Activated CD4-positive, alpha-beta T cell treated with anti-CD3 and anti-CD28 coated beads, Interleukin-2, amount 10 ng/mL, durations not matched to agents 24 days and 14 days (primary cell): ENCODE measurements at regions not wholly inside any gene's neighbourhood (a gene's known extent, or its start where the extent isn't known, plus 50 kb on each side); places are given as distances from the start of the nearest gene placed in this dataset.
"Not testable (repeated sequence)": the region's sequence is repeated elsewhere in the genome, so short reads cannot be mapped to it uniquely, and the experiment has no call there.

Source experiments
- DNase-seq: peaks from one replicate; pipeline ENCODE4 v3.0.0; 2022
- H3K27ac Mint-ChIP-seq: one replicate; pipeline ENCODE4 v1.8.0; 2022; ENCODE audit warnings: mild to moderate bottlenecking, mixed read lengths
- H3K27me3 Mint-ChIP-seq: one replicate; pipeline ENCODE4 v1.8.0; 2022; ENCODE audit warnings: mixed read lengths
- H3K36me3 Mint-ChIP-seq: one replicate; pipeline ENCODE4 v1.8.0; 2022; ENCODE audit warnings: low read depth, mild to moderate bottlenecking, mixed read lengths
- H3K4me1 Mint-ChIP-seq: one replicate; pipeline ENCODE4 v1.8.0; 2021; ENCODE audit warnings: mixed read lengths
- H3K4me3 Mint-ChIP-seq: one replicate; pipeline ENCODE4 v1.8.0; 2022; ENCODE audit warnings: mild to moderate bottlenecking, moderate library complexity, mixed read lengths
- H3K9me3 Mint-ChIP-seq: one replicate; pipeline ENCODE4 v1.8.0; 2021; ENCODE audit warnings: mixed read lengths
- intact Hi-C: fragments of 100-400 bp; cut with micrococcal nuclease; formaldehyde crosslinking; loops from one replicate; pipeline ENCODE4 v1.15.1; 2023

DNA sequence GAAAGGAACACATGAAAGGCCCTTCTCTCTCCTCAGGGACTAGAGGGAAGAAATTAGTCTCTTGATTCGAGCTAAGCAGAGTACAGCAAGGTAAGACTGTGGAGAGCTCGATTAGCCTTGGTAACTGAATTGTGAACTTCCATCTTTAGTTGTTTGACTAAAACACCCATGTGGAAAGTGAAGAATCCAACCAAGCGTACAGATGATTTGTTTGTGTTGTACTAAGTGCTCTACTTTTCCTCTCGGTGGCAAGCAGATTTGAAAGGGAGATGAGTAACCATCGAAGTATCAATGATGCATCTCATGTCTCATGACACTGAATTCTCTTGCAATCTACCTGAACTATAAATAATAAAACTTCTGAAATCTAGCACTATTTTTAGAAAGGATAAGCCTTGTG lies 80.7 kb downstream of the FZD1 start:
- no peaks in the 10 kb centered on the region for H3K9me3 Mint-ChIP-seq
- H3K36me3 Mint-ChIP-seq: no peaks in the 10 kb centered on the region
- no peaks in the 10 kb centered on the region for H3K4me1 Mint-ChIP-seq
- H3K4me3 Mint-ChIP-seq: no peak overlapping the region
- intact Hi-C loops: no loop called here
- no peaks in the 10 kb centered on the region for H3K27me3 Mint-ChIP-seq
- DNase-seq: no peak
- H3K27ac Mint-ChIP-seq: no peak overlapping the region

- Mint-ChIP-seq H3K9me3 (no peaks in the 10 kb centered on the region), H3K27ac (no peak overlapping the region), H3K4me1 (no peaks in the 10 kb centered on the region), H3K36me3 (no peaks in the 10 kb centered on the region), H3K4me3 (no peak overlapping the region), H3K27me3 (no peaks in the 10 kb centered on the region)
- intact Hi-C loops: no loop called here
- no peak for DNase-seq
Measured at GRCh38 chr7:91345449-91345848, 81.2 kb downstream of the FZD1 start.

DNA sequence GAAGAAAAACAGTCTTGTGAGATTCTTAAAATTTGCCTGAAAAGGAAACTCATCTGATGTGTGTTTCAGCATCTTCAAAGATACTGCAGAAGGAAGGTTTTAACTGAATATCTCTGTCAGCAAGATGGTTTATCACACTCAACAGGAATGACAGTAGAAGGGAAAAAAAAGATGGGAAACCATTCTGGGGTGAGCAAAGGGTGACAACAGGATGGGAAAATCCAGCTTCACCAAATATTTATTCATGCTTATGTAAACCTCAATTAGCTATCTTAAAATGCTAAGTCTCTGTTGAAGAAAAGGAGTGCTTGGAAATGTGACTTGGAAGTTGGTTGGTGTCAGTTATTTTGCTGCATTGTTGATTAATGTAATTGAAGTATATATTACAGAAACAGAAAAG lies 82.2 kb downstream of the FZD1 start:
- Mint-ChIP-seq H3K27me3 (no peaks in the 10 kb centered on the region), H3K9me3 (no peaks in the 10 kb centered on the region), H3K36me3 (no peaks in the 10 kb centered on the region), H3K27ac (no peak overlapping the region), H3K4me3 (no peak overlapping the region), H3K4me1 (no peaks in the 10 kb centered on the region)
- DNase-seq: no peak
- intact Hi-C loops: no loop called here

DNA sequence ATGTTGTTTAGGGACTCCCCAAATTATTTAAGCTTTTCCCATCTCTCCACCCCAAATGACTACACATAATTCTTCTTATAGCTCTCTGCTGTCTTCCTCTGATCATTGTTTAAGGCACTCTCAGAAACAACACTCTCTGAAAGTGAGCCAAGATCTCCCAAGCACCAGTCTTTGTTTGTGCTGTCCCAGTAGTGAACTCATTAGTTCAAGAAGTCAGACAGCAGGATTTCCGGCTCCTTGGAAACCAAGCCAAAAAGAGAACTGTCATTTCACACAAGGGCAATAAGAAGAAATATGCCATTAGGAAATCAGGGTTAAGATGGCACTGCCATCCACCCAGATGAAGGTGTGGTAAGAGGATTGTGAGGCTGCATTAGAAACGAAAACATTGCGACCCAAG lies 83.1 kb downstream of the FZD1 start:
- no peaks in the 10 kb centered on the region for H3K9me3 Mint-ChIP-seq
- no peaks in the 10 kb centered on the region for H3K27me3 Mint-ChIP-seq
- intact Hi-C loops: no loop called here
- H3K36me3 Mint-ChIP-seq: no peaks in the 10 kb centered on the region
- H3K4me3 Mint-ChIP-seq: no peak overlapping the region
- no peaks in the 10 kb centered on the region for H3K4me1 Mint-ChIP-seq
- DNase-seq: no peak
- no peak overlapping the region for H3K27ac Mint-ChIP-seq

DNA sequence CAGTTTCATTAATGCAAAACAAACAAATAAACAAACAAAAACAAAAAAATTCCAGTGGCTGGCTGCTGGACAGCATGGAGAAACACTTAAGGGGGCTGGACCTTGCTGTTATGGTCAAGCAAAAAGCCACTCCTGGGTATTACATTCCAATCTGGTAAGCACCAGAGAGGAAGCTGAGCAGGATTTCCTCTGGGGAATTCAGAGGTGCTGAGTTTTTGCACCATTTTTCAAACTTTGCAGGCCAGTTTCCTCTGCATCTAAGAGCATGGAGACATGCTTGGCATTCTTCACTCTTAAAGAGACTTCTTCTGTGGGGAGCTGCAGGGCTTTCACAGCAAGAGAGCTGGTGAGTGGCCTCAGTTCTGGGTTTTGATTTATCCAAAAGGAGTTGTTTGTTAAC lies 84.5 kb downstream of the FZD1 start:
- intact Hi-C loops: no loop called here
- Mint-ChIP-seq H3K4me3 (no peak overlapping the region), H3K9me3 (no peaks in the 10 kb centered on the region), H3K27me3 (no peaks in the 10 kb centered on the region), H3K36me3 (no peaks in the 10 kb centered on the region), H3K4me1 (no peaks in the 10 kb centered on the region), H3K27ac (no peak overlapping the region)
- no peak for DNase-seq

DNA sequence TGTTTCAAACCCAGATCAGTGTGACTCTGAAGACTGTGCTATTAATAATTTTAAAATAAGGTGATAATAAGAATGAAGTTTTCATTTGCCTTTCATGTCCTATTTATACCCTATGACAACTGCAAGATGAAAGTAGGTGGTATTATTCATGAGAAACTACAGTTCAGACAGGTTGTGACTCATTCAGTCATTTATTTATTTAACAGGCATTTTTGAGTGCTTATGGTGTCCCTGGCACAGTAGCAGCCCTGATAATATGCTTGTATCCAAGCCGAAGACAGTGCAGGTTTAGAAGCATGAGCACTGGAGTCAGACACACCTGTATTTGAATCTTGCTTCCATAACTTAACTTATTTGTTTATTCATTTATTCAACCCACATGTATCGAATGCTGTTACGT lies 87.1 kb downstream of the FZD1 start:
- H3K36me3 Mint-ChIP-seq: no peaks in the 10 kb centered on the region
- intact Hi-C loops: no loop called here
- H3K27me3 Mint-ChIP-seq: no peaks in the 10 kb centered on the region
- no peak for DNase-seq
- H3K4me3 Mint-ChIP-seq: no peak overlapping the region
- H3K4me1 Mint-ChIP-seq: no peaks in the 10 kb centered on the region
- no peak overlapping the region for H3K27ac Mint-ChIP-seq
- no peaks in the 10 kb centered on the region for H3K9me3 Mint-ChIP-seq

DNA sequence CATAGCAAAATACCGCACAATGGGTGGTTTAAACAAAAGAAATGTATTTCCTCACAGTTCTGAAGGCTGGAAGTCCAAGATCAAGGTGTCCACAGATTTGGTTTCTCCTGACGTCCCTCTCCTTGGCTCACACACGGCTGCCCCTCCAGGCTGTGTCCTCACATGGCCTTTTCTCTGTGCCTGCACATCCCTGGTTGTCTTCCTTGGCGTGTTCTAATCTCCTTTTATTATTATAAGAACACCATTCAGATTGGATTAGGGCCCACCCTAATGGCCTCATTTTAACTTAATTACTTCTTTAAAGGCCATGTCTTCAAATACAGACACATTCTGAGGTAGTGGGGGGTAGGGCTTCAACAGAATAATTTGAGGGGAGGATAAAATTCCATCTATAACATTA lies 87.9 kb downstream of the FZD1 start:
- H3K9me3 Mint-ChIP-seq: no peaks in the 10 kb centered on the region
- intact Hi-C loops: no loop called here

DNA sequence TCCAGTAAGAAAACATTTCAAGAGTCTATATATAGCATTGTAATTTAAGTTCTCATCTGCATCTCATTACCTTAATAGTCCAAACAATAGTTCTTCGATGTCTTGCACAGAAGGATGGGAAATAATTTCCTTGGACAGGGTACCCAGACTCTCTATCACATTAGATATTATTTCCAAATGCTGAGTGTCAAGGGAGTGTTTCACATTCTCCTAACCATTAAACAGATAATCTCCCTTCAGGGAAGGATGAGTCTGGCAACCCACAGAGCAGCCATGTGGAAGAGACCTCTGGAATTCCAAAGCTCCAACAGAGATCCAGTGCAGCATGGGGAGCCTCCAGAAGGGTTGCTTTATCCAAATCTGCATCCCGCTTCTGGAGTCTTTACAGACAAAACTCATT lies 89.6 kb downstream of the FZD1 start:
- no peaks in the 10 kb centered on the region for H3K9me3 Mint-ChIP-seq
- H3K4me3 Mint-ChIP-seq: no peak overlapping the region
- DNase-seq: no peak
- H3K27me3 Mint-ChIP-seq: no peaks in the 10 kb centered on the region
- intact Hi-C loops: no loop called here
- H3K4me1 Mint-ChIP-seq: no peaks in the 10 kb centered on the region
- no peaks in the 10 kb centered on the region for H3K36me3 Mint-ChIP-seq
- H3K27ac Mint-ChIP-seq: no peak overlapping the region

More for the DNA sequence above, 87.9 kb downstream of the FZD1 start:
- H3K36me3 Mint-ChIP-seq: no peaks in the 10 kb centered on the region
- no peak overlapping the region for H3K27ac Mint-ChIP-seq
- no peak overlapping the region for H3K4me3 Mint-ChIP-seq
- DNase-seq: no peak
- no peaks in the 10 kb centered on the region for H3K27me3 Mint-ChIP-seq
- H3K4me1 Mint-ChIP-seq: no peaks in the 10 kb centered on the region

GRCh38 chr7:91355695-91356435 lies 91.6 kb downstream of the FZD1 start:
- Mint-ChIP-seq H3K4me1 (no peaks in the 10 kb centered on the region), H3K4me3 (no peak overlapping the region), H3K27ac (no peak overlapping the region), H3K9me3 (no peaks in the 10 kb centered on the region), H3K36me3 (no peaks in the 10 kb centered on the region), H3K27me3 (no peaks in the 10 kb centered on the region)
- DNase-seq: no peak
- intact Hi-C loops: no loop called here

DNA sequence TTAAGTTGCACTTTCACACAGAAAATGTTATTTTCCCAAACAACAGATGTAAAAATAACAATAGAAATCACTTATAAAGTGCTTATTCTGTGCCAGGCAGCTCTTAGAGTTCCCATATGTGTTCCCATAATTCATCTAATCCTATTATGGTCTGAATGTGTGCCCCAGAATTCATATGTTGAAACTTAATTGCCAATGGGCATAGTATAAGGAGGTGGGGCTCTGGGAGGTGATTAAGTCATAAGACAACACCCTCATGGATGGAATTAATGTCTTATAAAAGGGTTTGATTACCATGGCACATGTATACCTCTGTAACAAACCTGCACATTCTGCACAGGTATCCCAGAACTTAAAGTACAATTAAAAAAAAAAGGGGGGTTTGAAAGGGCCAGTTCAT lies 92.7 kb downstream of the FZD1 start:
- Mint-ChIP-seq H3K4me3 (no peak overlapping the region), H3K4me1 (no peaks in the 10 kb centered on the region), H3K9me3 (no peaks in the 10 kb centered on the region), H3K36me3 (no peaks in the 10 kb centered on the region), H3K27me3 (no peaks in the 10 kb centered on the region), H3K27ac (no peak overlapping the region)
- intact Hi-C loops: no loop called here
- no peak for DNase-seq

DNA sequence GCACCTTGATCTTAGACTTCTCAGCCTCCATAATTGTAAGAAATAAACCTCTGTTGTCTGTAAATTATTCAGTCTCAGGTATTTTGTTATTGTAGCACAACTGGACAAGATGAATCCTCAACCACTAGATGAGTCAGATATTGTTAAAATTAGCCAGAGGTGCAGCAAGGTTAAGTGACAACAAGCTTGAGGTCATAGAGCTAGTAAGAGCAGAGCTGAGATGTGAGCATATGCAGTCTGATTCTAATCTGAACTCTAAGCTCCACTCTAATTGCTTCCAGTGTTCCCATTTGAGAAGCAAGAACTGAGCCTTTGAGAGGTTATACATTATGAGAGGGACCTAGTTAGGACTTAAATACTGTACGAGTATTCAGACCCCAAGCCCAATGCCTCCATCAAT lies 93.1 kb downstream of the FZD1 start:
- no peak overlapping the region for H3K27ac Mint-ChIP-seq
- H3K36me3 Mint-ChIP-seq: no peaks in the 10 kb centered on the region
- no peaks in the 10 kb centered on the region for H3K9me3 Mint-ChIP-seq
- no peak for DNase-seq
- intact Hi-C loops: no loop called here
- H3K27me3 Mint-ChIP-seq: no peaks in the 10 kb centered on the region
- H3K4me3 Mint-ChIP-seq: no peak overlapping the region
- H3K4me1 Mint-ChIP-seq: no peaks in the 10 kb centered on the region

GRCh38 chr7:91357901-91358300 lies 93.7 kb downstream of the FZD1 start:
- intact Hi-C loops: no loop called here
- Mint-ChIP-seq H3K9me3 (no peaks in the 10 kb centered on the region), H3K4me1 (no peaks in the 10 kb centered on the region), H3K27ac (no peak overlapping the region), H3K27me3 (no peaks in the 10 kb centered on the region), H3K36me3 (no peaks in the 10 kb centered on the region), H3K4me3 (no peak overlapping the region)
- DNase-seq: no peak

DNA sequence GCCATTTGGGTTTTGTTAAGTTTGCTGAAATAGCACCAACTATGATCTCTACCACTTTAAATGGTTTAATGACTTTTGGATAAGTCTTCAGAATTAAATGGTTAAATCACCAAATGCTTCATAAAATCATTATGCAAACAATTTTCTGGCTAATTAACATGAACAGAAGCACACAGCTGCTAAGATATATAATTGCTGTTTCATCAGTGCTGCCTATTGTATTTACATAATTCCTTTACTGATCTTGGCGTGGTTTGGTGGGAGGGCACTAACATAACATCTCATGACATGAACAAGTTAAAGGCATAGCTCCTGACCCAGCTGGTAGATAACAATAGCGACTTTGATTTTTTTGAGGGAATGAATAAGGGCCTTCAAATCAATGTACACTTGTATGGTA lies 94.1 kb downstream of the FZD1 start:
- Mint-ChIP-seq H3K27me3 (no peaks in the 10 kb centered on the region), H3K4me1 (no peaks in the 10 kb centered on the region), H3K9me3 (no peaks in the 10 kb centered on the region), H3K27ac (no peak overlapping the region), H3K4me3 (no peak overlapping the region), H3K36me3 (no peaks in the 10 kb centered on the region)
- intact Hi-C loops: no loop called here
- DNase-seq: no peak

DNA sequence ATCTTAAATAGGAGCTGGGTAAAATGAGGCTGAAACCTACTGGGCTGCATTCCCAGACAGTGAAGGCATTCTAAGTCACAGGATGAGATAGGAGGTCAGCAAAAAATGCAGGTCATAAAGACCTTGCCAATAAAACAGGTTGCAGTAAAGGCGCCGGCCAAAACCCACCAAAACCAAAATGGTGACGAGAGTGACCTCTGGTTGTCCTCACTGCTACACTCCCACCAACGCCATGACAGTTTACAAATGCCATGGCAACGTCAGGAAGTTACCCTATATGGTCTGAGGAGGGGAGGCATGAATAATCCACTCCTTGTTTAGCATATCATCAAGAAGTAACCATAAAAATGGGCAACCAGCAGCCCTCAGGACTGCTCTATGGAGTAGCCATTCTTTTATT lies 100.9 kb downstream of the FZD1 start:
- H3K9me3 Mint-ChIP-seq, intact Hi-C loops, H3K27me3 Mint-ChIP-seq, H3K36me3 Mint-ChIP-seq, DNase-seq, H3K4me1 Mint-ChIP-seq, H3K4me3 Mint-ChIP-seq, H3K27ac Mint-ChIP-seq: not testable (repeated sequence)

DNA sequence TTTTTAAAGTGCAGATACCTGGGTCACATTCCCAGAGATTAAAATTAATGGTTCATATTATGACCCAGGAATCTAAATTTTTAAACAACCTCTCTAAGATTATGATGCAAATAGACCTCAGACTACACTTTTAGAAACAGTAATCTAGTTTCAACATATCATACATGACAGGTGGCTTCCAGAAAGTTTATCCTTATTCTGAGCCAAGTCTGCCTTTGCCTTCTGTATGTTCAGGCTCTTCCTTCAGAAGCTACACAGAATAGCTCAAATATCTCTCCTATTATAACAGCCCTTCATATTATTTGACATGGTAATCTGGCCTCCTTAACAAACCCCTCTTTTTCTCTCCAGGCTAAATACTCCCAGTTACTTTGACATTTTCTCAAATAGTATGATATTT lies 101.9 kb downstream of the FZD1 start:
- Mint-ChIP-seq H3K27me3 (no peaks in the 10 kb centered on the region), H3K27ac (no peak overlapping the region), H3K9me3 (no peaks in the 10 kb centered on the region), H3K4me3 (no peak overlapping the region), H3K4me1 (no peaks in the 10 kb centered on the region), H3K36me3 (no peaks in the 10 kb centered on the region)
- no peak for DNase-seq
- intact Hi-C loops: no loop called here
